Esophagus muscularis mucosa (tissue), 4 donors: ENCODE measurements at regions not wholly inside any gene's neighbourhood (a gene's known extent, or its start where the extent isn't known, plus 50 kb on each side); places are given as distances from the start of the nearest gene placed in this dataset.

ENCODE experiments used
- DNase-seq: peaks from one replicate; pipeline ENCODE4 v3.0.0-alpha.2; 2017; ENCODE audit errors: extremely low spot score
- H3K27ac ChIP-seq, 4 donors: fragments of 200-600 bp; sonication (generic); replicated peaks in 1 of 4; 1 replicate in 3 of 4; 2 replicates in 1 of 4; pipeline ENCODE4 v1.5.1; 2016 to 2019; ENCODE audit warnings: mild to moderate bottlenecking in 1 of 4
- H3K27me3 ChIP-seq, 4 donors: fragments of 200-600 bp; sonication (generic); one replicate each; pipeline versions ENCODE4 v1.5.1 to v1.6.0; 2016 to 2019
- H3K36me3 ChIP-seq, 4 donors: fragments of 200-600 bp; sonication (generic); one replicate each; pipeline ENCODE4 v1.5.1; 2016 to 2019
- H3K4me1 ChIP-seq, 4 donors: fragments of 200-600 bp; sonication (generic); one replicate each; pipeline ENCODE4 v1.5.1; 2016 to 2019
- H3K4me3 ChIP-seq, 4 donors: fragments of 200-600 bp; sonication (generic); 1 replicate in 2 of 4; 2 replicates in 2 of 4; pipeline ENCODE4 v1.5.1; 2016 to 2019; ENCODE audit warnings: mild to moderate bottlenecking in 4 of 4, moderate library complexity in 1 of 4
- H3K9me3 ChIP-seq, 4 donors: fragments of 200-600 bp; sonication (generic); 1 replicate in 3 of 4; 2 replicates in 1 of 4; pipeline ENCODE4 v1.5.1; 2016 to 2019
- EP300 ChIP-seq: sonication (generic); formaldehyde crosslinking; IDR thresholded peaks from one replicate; pipeline ENCODE4 v1.6.1; 2017; ENCODE audit warnings: antibody characterized with exemption
- POLR2A ChIP-seq: fragments of 450-650 bp; IDR thresholded peaks from one replicate; pipeline ENCODE4 v1.6.1; 2017; ENCODE audit warnings: antibody characterized with exemption, moderate library complexity, mild to moderate bottlenecking, low read depth
- POLR2AphosphoS5 ChIP-seq, 2 donors: sonication (generic); formaldehyde crosslinking; IDR thresholded peaks; one replicate each; pipeline ENCODE4 v1.6.1; 2017; ENCODE audit warnings: antibody characterized with exemption in 2 of 2
- WGBS: methylation state at CpG from one replicate; pipeline ENCODE4 v1.1.5; 2018; 5-methylcytosine and 5-hydroxymethylcytosine counted together
- intact Hi-C: fragments of 100-400 bp; cut with DNase I; formaldehyde crosslinking; loops from one replicate; pipeline ENCODE4 v1.15.1; 2023
- TF ChIP-seq, protein P1 (sequence below), 3 experiments: fragments of 200-600 bp in 2 of 3; fragments of 450-650 bp in 1 of 3; sonication (generic) in 2 of 3; IDR thresholded peaks; one replicate each; pipeline ENCODE4 v1.5.1; 2017 to 2019; ENCODE audit warnings: antibody characterized with exemption in 3 of 3, mild to moderate bottlenecking in 2 of 3, moderate library complexity in 1 of 3

DNA sequence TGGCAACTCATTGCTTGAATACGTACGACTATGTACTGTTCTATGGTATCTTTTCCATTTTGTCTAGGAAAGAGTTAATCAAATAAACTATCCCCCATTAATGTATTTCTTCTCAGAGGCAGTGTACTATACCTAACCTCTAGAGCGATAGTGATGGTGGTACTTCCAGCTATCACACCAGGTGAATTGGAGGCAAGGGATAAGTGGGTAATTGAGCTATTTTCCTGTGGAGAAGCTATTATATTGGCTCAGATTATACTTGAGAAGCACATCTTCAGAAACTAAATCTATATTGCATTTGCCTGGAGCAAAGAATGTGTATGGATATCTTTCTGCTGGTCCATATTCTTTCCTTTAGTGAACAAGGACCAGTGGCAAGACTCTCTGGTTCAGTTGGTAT, 430.7 kb upstream of the KHDRBS2 start:
- WGBS = 94% methylated on average over 3 of the region's 3 CpGs
- Histone ChIP-seq H3K4me3 (no peak overlapping the region), H3K9me3 (no peaks in the 10 kb centered on the region), H3K4me1 (no peaks in the 10 kb centered on the region), H3K27ac (no peak overlapping the region), H3K27me3 (no peaks in the 10 kb centered on the region), H3K36me3 (no peaks in the 10 kb centered on the region)
- no peak for DNase-seq
- intact Hi-C loops = no loop called here
- TF ChIP-seq POLR2A (no peak), POLR2AphosphoS5 (IDR thresholded peaks at IDR 0.05) (no peak), EP300 (no peak)
- TF ChIP-seq, protein P1, sequence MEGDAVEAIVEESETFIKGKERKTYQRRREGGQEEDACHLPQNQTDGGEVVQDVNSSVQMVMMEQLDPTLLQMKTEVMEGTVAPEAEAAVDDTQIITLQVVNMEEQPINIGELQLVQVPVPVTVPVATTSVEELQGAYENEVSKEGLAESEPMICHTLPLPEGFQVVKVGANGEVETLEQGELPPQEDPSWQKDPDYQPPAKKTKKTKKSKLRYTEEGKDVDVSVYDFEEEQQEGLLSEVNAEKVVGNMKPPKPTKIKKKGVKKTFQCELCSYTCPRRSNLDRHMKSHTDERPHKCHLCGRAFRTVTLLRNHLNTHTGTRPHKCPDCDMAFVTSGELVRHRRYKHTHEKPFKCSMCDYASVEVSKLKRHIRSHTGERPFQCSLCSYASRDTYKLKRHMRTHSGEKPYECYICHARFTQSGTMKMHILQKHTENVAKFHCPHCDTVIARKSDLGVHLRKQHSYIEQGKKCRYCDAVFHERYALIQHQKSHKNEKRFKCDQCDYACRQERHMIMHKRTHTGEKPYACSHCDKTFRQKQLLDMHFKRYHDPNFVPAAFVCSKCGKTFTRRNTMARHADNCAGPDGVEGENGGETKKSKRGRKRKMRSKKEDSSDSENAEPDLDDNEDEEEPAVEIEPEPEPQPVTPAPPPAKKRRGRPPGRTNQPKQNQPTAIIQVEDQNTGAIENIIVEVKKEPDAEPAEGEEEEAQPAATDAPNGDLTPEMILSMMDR (IDR thresholded peaks at IDR 0.05) = no peak

DNA sequence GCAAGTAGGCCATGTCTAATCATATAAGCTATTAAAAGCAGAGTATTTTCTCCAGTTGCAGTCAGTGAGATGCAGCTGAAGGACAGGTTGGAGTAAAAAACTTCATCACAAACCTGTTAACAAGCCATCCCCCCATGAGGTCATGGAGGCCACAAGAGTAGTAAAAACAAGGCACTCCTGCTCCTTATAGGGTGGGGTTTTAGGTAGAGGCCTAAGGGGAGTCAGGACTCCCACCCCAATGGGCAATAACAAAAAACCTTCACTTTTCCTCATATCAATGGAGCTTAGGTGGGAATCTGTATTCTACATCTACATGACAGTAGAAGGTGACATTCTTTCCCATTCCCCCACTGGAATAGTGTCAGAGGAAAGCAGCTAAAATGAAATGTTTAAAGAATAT, 428.1 kb upstream of the KHDRBS2 start:
- intact Hi-C loops = no loop called here
- no peak for DNase-seq
- Histone ChIP-seq H3K36me3 (no peaks in the 10 kb centered on the region), H3K27me3 (no peaks in the 10 kb centered on the region), H3K4me1 (no peaks in the 10 kb centered on the region), H3K9me3 (no peaks in the 10 kb centered on the region), H3K4me3 (no peak overlapping the region), H3K27ac (no peak overlapping the region)
- TF ChIP-seq POLR2AphosphoS5 (IDR thresholded peaks at IDR 0.05) (no peak), EP300 (no peak), POLR2A (no peak)
- TF ChIP-seq, protein P1 (IDR thresholded peaks at IDR 0.05) = no peak

DNA sequence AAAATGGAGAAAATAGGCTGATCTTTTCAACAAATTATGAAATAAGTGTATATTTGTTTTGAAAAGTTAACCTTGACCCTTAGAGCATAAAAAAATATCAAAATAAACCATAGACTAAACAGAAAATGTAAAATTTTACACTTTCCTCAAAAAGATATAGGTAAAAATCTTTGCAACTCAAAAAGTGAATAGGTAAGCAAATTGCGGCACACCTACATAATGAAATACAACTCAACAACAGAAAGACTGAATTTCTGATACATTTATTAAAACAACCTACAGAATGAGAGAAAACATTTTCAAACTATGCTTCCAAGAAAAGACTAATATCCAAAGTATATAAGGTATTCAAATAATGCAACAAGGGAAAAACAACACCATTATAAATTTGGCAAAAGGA, 425.7 kb upstream of the KHDRBS2 start:
- intact Hi-C loops = no loop called here
- no peaks in the 10 kb centered on the region for H3K9me3 ChIP-seq

DNA sequence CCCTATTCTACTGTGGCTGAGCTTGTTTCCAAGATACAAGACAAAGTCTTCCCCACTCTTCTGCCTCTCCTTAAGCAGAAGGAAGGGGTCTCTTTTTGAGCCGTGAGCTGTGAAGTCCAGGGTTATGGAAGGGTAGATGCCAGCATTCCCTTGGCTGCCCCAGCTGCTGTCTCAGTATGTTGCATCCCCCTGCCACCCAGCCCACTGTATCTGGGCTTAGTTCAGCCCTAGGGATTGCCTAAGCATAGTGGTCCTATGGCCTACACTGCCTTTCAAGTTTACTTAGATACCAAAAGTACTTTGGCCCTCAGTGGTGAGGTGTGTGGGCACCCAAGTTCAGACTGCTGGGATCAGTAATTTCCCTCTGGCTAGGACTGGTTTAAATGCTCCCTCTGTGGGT, 421.9 kb upstream of the KHDRBS2 start:
- Histone ChIP-seq H3K9me3 (no peaks in the 10 kb centered on the region), H3K36me3 (no peaks in the 10 kb centered on the region), H3K27me3 (no peaks in the 10 kb centered on the region), H3K4me3 (no peak overlapping the region), H3K4me1 (no peaks in the 10 kb centered on the region), H3K27ac (no peak overlapping the region)
- WGBS = 78% methylated on average over 1 of the region's 1 CpG
- DNase-seq = no peak
- TF ChIP-seq POLR2AphosphoS5 (IDR thresholded peaks at IDR 0.05) = no peak
- no peak for TF ChIP-seq POLR2A
- no peak for TF ChIP-seq EP300
- TF ChIP-seq, protein P1 (IDR thresholded peaks at IDR 0.05) = no peak
- intact Hi-C loops = no loop called here

More for the DNA sequence above, 425.7 kb upstream of the KHDRBS2 start:
- Histone ChIP-seq H3K4me1 (no peaks in the 10 kb centered on the region), H3K27me3 (no peaks in the 10 kb centered on the region), H3K4me3 (no peak overlapping the region), H3K27ac (no peak overlapping the region), H3K36me3 (no peaks in the 10 kb centered on the region)
- WGBS = 89% methylated on average over 1 of the region's 1 CpG
- DNase-seq = no peak
- TF ChIP-seq, protein P1 (IDR thresholded peaks at IDR 0.05) = no peak
- TF ChIP-seq POLR2A = no peak
- no peak for TF ChIP-seq EP300
- TF ChIP-seq POLR2AphosphoS5 (IDR thresholded peaks at IDR 0.05) = no peak

DNA sequence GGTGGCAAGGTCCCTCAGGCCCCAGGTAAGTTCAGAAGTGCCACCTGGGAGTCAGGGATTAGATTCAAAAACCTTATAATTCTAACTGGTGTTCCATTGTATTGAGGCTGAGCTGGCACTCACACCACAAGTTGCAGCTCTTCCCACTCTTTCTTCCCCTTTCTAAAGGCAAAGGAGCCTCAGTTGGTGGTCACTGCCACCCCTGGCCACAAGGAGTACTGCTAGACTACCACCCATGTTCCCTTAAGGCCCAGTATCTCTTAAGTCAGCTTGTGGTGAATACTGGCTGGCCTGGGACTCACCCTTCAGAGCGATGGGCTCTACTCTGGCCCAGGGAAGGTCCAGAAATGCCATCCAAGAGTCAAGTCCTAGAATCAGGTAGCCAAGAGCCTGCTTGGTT, 421.1 kb upstream of the KHDRBS2 start:
- no peak for DNase-seq
- no peaks in the 10 kb centered on the region for H3K36me3 ChIP-seq
- no peak overlapping the region for H3K4me3 ChIP-seq
- no peaks in the 10 kb centered on the region for H3K9me3 ChIP-seq
- WGBS = 67% methylated on average over 1 of the region's 1 CpG
- no peak for TF ChIP-seq EP300
- TF ChIP-seq POLR2A = no peak
- no peak for TF ChIP-seq POLR2AphosphoS5 (IDR thresholded peaks at IDR 0.05)
- TF ChIP-seq, protein P1 (IDR thresholded peaks at IDR 0.05) = no peak
- H3K4me1 ChIP-seq = no peaks in the 10 kb centered on the region
- intact Hi-C loops = no loop called here
- H3K27ac ChIP-seq = no peak overlapping the region
- no peaks in the 10 kb centered on the region for H3K27me3 ChIP-seq
